UCSD-AML1 (cell line): ENCODE measurements at regions not wholly inside any gene's neighbourhood (a gene's known extent, or its start where the extent isn't known, plus 50 kb on each side); places are given as distances from the start of the nearest gene placed in this dataset.

Experiments
- DNase-seq: peaks from one replicate; lab custom pipeline; 2025; ENCODE audit not compliant: unreplicated experiment; lab: John Stamatoyannopoulos, UW

DNA sequence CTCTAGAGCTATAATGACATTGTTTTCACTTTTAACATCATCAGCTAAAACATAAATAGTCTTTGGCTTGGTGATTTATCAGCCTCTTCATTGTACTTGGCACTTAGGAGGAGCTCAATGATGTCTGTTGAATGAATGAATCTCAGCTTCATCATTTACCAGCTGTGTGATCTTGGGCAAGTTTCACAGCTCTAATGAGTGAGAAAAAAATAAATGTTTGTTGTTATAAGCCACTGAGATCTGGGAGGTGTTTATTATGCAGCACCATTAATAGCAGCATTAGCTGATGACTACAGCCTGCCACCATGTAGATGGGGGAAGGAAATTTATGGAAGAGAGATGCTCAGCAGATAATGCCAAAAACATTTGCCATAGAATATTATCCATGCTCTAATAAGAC, 63.6 kb upstream of the C1QTNF7 start:
- no peak for DNase-seq

DNA sequence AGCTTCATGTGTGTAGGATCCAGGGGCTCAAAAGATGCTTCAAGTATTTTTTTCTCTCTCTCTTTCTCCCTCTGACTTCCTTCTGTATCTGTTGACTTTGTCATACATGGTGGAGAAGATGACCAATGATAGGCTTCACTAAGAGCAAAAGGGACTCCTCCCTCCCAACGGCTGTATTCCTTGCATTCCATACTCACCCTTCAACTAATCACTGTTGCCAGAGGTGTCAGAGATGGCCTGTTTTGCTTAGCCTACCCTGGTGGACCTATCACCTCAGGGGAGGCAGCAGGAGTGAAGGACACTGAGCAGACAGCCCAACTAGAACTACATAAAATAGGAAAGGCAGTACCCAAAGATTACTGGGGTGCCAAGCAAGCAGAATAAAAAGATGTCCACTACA, 62.2 kb upstream of the C1QTNF7 start:
- no peak for DNase-seq

DNA sequence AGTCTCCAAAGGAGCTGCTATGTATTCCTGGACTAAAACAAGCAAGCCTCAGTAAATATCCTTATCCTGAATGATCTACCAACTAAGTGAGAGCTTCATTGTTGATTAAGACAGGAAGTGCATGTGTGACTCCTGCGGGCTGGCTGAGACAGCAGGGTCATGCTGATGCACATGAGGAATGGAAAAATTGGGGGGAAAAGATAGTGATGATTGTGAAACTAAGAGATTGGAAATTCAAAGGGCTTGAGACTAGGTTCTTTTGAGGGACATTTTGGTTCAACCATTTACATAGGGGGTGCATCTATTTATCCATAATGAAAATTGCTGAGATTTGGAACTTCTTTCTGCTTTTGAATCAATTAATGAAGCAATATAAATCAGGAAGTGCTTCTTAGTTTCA, 61.1 kb upstream of the C1QTNF7 start:
- no peak for DNase-seq

DNA sequence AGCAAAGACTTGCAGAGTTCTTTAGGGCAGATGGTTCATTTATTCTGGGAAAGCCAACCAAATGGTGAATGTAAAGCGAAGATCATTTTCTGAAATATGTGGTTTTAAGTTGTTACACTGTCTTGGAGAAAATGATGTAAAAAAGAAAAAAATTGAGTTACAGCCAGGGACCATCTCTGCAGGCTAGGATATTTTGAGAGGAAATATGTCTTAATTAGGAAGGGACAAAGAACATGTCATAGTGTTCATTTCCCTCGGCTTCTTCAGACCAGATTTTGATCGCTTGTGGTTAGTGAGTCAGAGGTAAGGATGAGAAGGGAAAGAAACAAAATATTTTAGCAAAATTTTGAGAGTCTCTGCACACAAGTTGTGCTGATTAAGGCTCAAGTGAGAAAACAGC, 59.0 kb upstream of the C1QTNF7 start:
- DNase-seq = no peak

DNA sequence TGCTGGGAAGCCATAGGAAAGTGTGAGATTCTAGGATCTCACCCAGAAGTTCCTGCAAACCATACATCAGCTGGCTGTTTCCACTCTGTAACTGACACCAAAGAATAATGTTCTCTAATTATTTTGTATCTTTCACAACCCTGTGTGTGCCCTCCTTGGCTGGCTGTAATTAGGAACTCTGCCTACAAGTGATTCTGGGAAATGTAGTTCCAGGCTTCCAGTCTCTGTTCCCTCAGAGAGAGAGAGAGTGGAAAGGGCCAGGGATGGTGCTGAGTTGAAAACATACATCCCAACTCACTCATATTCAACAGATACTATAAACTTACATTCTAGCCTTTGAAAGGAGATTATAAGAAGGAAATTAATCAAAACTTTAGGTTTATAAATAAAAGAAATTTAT, 57.5 kb upstream of the C1QTNF7 start:
- no peak for DNase-seq

DNA sequence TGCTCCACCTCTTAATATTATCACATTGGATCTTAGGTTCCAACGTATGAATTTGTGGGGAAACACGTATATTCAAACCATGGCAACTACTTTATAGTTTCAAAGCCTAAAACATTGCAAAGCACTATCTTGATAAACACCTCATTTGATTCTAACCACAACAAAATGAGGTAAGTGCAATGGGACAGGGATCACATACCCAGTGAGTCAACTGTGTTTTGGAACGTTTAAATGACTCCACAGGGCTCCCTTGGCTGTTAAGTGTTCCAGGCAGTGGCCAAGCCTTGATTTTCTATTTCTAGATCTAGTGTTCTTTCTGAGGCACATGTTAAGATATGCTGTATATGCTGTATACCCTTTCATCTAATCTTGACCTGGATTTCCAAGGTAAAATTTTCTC, 54.5 kb upstream of the C1QTNF7 start:
- DNase-seq = no peak

DNA sequence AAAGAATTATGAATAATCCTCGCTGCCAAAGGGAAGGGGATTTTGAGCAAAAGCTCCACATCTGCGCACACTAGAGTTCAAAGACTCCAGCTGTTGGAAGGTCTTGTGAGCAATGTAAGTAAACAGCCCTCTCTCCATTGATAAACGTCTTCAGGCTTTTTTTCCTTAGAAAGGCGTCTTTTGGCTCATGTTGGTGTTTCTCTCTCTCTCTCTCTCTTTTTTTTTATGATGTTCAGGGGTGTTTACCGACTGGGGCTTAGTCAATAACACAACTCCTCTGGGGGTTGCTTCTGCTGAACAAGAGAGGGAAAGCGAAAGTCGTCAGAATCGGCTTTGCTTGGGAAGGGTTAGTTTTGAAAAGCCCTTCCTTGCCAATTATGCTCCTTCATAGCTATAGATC, 53.2 kb upstream of the C1QTNF7 start:
- DNase-seq = no peak

DNA sequence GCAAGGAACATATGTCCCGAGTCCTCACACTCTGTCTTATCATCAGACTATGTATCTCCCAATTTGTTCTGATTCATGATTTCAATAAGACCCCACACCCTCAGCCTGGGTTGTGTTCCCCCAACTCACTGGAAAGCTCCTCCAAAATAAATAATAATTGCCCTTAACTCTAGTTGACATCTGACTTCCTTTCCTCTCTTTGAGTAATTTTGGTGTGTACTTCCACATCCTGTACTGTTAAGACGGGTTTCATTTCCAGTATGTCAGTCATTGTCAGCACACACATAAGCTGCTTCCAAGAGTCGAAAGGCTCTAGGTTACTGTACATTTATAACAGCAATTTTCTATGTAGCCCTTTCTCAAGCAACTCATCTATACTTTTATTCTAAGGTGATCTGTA, 52.2 kb upstream of the C1QTNF7 start:
- no peak for DNase-seq

DNA sequence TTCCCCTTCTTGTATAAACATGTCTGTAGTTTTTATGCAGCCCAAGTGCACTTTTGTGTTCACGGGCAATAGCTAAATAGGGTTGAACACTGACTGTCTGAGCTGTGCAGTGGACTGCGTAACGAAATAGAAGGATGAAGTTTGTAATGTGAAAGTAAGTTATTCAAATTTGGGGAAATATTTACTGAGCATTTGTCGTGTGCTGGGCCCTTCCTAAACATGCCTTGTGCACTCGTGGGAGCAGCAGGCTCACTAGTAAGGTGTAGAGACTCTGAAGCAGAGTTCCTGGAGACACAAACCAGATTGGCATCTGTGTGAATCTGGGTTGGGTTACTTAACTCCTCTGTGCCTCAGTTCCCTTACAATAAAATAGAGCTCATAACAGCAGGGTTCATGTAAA, 51.7 kb upstream of the C1QTNF7 start:
- no peak for DNase-seq

DNA sequence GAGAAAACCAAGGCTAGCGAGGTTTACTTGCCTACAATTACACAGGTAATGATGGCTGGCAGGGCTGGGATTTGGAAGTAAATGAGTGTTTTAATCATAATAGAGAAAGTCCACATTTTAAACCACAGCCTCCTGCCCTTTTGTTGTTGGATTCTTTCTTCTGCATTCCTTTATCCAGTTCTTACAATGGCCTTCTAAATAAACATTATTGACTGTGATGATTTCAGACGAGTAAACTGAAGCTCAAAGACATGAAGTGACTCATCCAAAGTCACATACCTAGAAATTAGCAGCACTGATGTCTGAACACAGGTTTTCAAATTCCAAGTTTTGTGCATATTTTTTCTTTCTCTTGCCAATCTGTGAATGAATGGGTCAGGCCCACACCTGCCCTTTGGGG, 51.2 kb upstream of the C1QTNF7 start:
- DNase-seq = no peak
